HCT116 (cell line): ENCODE measurements at regions not wholly inside any gene's neighbourhood (a gene's known extent, or its start where the extent isn't known, plus 50 kb on each side); places are given as distances from the start of the nearest gene placed in this dataset.

Experiments
- CTCF ChIP-seq, 3 experiments: fragments of 200-600 bp in 1 of 3; sonication (generic) in 1 of 3; IDR thresholded peaks in 2 of 3; conservative IDR thresholded peaks in 1 of 3; 2 replicates each; pipeline ENCODE4 v1.5.1; 2012 to 2017; ENCODE audit warnings: low read depth in 2 of 3, low read length in 2 of 3, antibody characterized with exemption in 1 of 3, borderline replicate concordance in 1 of 3, control low read depth in 1 of 3, mild to moderate bottlenecking in 1 of 3, mixed read lengths in 1 of 3, mixed run types in 1 of 3, moderate library complexity in 1 of 3; ENCODE audit not compliant: insufficient read depth in 1 of 3
- POLR2A ChIP-seq: IDR thresholded peaks from 2 replicates; pipeline ENCODE4 v1.7.0; 2011; ENCODE audit warnings: borderline replicate concordance; ENCODE audit not compliant: insufficient read depth, insufficient read length; ENCODE audit errors: extremely low read depth
- SIN3A ChIP-seq: IDR thresholded peaks from 2 replicates; pipeline ENCODE4 v1.6.1; 2012; ENCODE audit warnings: low read depth

GRCh38 chr16:17940584-17941364, 395.8 kb downstream of the NPIPA8 start:
- TF ChIP-seq POLR2A (no peak), SIN3A (no peak), CTCF (IDR thresholded peaks at IDR 0.05 in 2 of 3, conservative IDR thresholded peaks at IDR 0.05 in 1 of 3; ENCODE audit: borderline replicate concordance in 1 of 3, insufficient read depth in 1 of 3, low read depth in 2 of 3, low read length in 2 of 3) (no peak)
